GM23338 (cell line): ENCODE measurements at regions not wholly inside any gene's neighbourhood (a gene's known extent, or its start where the extent isn't known, plus 50 kb on each side); places are given as distances from the start of the nearest gene placed in this dataset.

Experiments
- ATAC-seq: fragments of 200-7000 bp; cut with Tn5 transposase; 3 replicates; pipeline ENCODE4 v1.9.1; 2020
- DNase-seq: peaks from one replicate; pipeline ENCODE4 v3.0.0-alpha.2; 2015; ENCODE audit warnings: low spot score
- H2AFZ ChIP-seq: fragments of 200-600 bp; sonication (generic); 2 replicates; pipeline ENCODE4 v1.8.0; 2016; ENCODE audit warnings: antibody characterized with exemption, mild to moderate bottlenecking, moderate library complexity
- H3F3A ChIP-seq: fragments of 200-600 bp; sonication (generic); replicated peaks from 2 replicates; pipeline ENCODE4 v1.8.0; 2017; ENCODE audit warnings: antibody characterized with exemption, mixed run types, low read depth
- H3K27ac ChIP-seq: fragments of 200-600 bp; sonication (generic); 2 replicates; pipeline ENCODE4 v1.6.1; 2016; ENCODE audit warnings: low read depth
- H3K27me3 ChIP-seq: fragments of 200-600 bp; sonication (generic); 2 replicates; pipeline ENCODE4 v1.8.0; 2016; ENCODE audit warnings: mild to moderate bottlenecking, mixed run types, moderate library complexity; ENCODE audit not compliant: insufficient read depth
- H3K36me3 ChIP-seq: fragments of 200-600 bp; sonication (generic); 2 replicates; pipeline ENCODE4 v1.8.0; 2016; ENCODE audit warnings: mild to moderate bottlenecking; ENCODE audit not compliant: insufficient read depth
- H3K4me1 ChIP-seq: fragments of 200-600 bp; sonication (generic); 2 replicates; pipeline ENCODE4 v1.8.0; 2016; ENCODE audit warnings: mild to moderate bottlenecking, moderate library complexity; ENCODE audit not compliant: insufficient read depth
- H3K4me2 ChIP-seq: fragments of 200-600 bp; sonication (generic); 2 replicates; pipeline ENCODE4 v1.7.1; 2017; ENCODE audit warnings: mixed run types
- H3K4me3 ChIP-seq: fragments of 200-600 bp; sonication (generic); 2 replicates; pipeline ENCODE4 v1.6.1; 2016; ENCODE audit warnings: mixed run types
- H3K79me2 ChIP-seq: fragments of 200-600 bp; sonication (generic); replicated peaks from 2 replicates; pipeline ENCODE4 v1.8.0; 2017; ENCODE audit warnings: mild to moderate bottlenecking; ENCODE audit not compliant: insufficient read depth
- H3K9me2 ChIP-seq: fragments of 200-600 bp; sonication (generic); 2 replicates; pipeline ENCODE4 v1.8.0; 2017; ENCODE audit not compliant: insufficient read depth
- H4K20me1 ChIP-seq: fragments of 200-600 bp; sonication (generic); replicated peaks from 2 replicates; pipeline ENCODE4 v1.8.0; 2017; ENCODE audit warnings: mild to moderate bottlenecking; ENCODE audit not compliant: insufficient read depth
- H3K27ac Mint-ChIP-seq: 2 replicates; pipeline ENCODE4 v1.8.0; 2020; ENCODE audit warnings: inconsistent platforms, mild to moderate bottlenecking, moderate library complexity, mixed read lengths
- H3K27me3 Mint-ChIP-seq: 3 replicates; pipeline ENCODE4 v1.8.0; 2022; ENCODE audit warnings: low read depth, mild to moderate bottlenecking, moderate library complexity, mixed read lengths, inconsistent platforms; ENCODE audit not compliant: insufficient read depth, poor library complexity
- H3K36me3 Mint-ChIP-seq: 3 replicates; pipeline ENCODE4 v1.8.0; 2021; ENCODE audit warnings: low read depth, mild to moderate bottlenecking, inconsistent platforms, moderate library complexity, mixed read lengths
- H3K4me1 Mint-ChIP-seq: 3 replicates; pipeline ENCODE4 v1.8.0; 2020; ENCODE audit warnings: mild to moderate bottlenecking, inconsistent platforms, mixed read lengths
- H3K4me3 Mint-ChIP-seq: 3 replicates; pipeline ENCODE4 v1.8.0; 2021; ENCODE audit warnings: moderate library complexity, mild to moderate bottlenecking, inconsistent platforms, mixed read lengths
- H3K9me3 Mint-ChIP-seq: 3 replicates; pipeline ENCODE4 v1.8.0; 2020; ENCODE audit warnings: moderate library complexity, mild to moderate bottlenecking, inconsistent platforms, mixed read lengths
- CREB1 ChIP-seq: fragments of 250-450 bp; sonication (Bioruptor Pico); IDR thresholded peaks from 2 replicates; pipeline ENCODE4 v1.5.0; 2020; ENCODE audit warnings: low read depth, mild to moderate bottlenecking, moderate library complexity
- EZH2 ChIP-seq: fragments of 200-600 bp; sonication (generic); IDR thresholded peaks from one replicate; pipeline ENCODE4 v1.8.0; 2017; ENCODE audit warnings: antibody characterized with exemption, mild to moderate bottlenecking, low read depth; ENCODE audit not compliant: unreplicated experiment
- EZH2phosphoT487 ChIP-seq: fragments of 200-600 bp; sonication (generic); IDR thresholded peaks from one replicate; pipeline ENCODE4 v1.8.1; 2018; ENCODE audit warnings: antibody characterized with exemption; ENCODE audit not compliant: unreplicated experiment
- JUNB ChIP-seq: IDR thresholded peaks from one replicate; pipeline ENCODE4 v1.6.1; 2016; ENCODE audit warnings: antibody characterized with exemption; ENCODE audit not compliant: unreplicated experiment
- NANOG ChIP-seq: IDR thresholded peaks from 2 replicates; pipeline ENCODE4 v1.6.1; 2016; ENCODE audit warnings: antibody characterized with exemption, borderline replicate concordance
- POLR2AphosphoS5 ChIP-seq: IDR thresholded peaks from 2 replicates; pipeline ENCODE4 v1.6.1; 2016; ENCODE audit warnings: antibody characterized with exemption, low read depth
- STAT1 ChIP-seq: IDR thresholded peaks from one replicate; pipeline ENCODE4 v1.6.1; 2016; ENCODE audit warnings: antibody characterized with exemption; ENCODE audit not compliant: unreplicated experiment
- ZNF114 ChIP-seq: fragments of 250-450 bp; sonication (Bioruptor Pico); IDR thresholded peaks from 2 replicates; pipeline ENCODE4 v1.5.0; 2020; ENCODE audit warnings: mild to moderate bottlenecking, moderate library complexity
- ZNF331 ChIP-seq: fragments of 250-450 bp; sonication (Bioruptor Pico); IDR thresholded peaks from 2 replicates; pipeline ENCODE4 v1.5.0; 2020; ENCODE audit warnings: low read depth, mild to moderate bottlenecking, moderate library complexity
- TF ChIP-seq, protein P1 (sequence below): fragments of 250-450 bp; sonication (Bioruptor Pico); IDR thresholded peaks from 2 replicates; pipeline ENCODE4 v1.5.0; 2020; ENCODE audit warnings: mild to moderate bottlenecking, moderate library complexity
- TF ChIP-seq, protein P2 (sequence below): IDR thresholded peaks from one replicate; pipeline ENCODE4 v1.6.1; 2018; ENCODE audit warnings: antibody characterized with exemption; ENCODE audit not compliant: unreplicated experiment
- TF ChIP-seq, protein P3 (sequence below), 2 experiments: fragments of 200-600 bp in 1 of 2; sonication (generic) in 1 of 2; conservative IDR thresholded peaks; 2 replicates each; pipeline versions ENCODE4 v1.5.1 to v1.6.1; 2016 to 2017; ENCODE audit warnings: antibody characterized with exemption in 2 of 2, low read depth in 2 of 2, mild to moderate bottlenecking in 2 of 2, moderate library complexity in 1 of 2
- TF ChIP-seq, protein P4 (sequence below): IDR thresholded peaks from 2 replicates; pipeline ENCODE4 v1.6.1; 2016; ENCODE audit warnings: antibody characterized with exemption

DNA sequence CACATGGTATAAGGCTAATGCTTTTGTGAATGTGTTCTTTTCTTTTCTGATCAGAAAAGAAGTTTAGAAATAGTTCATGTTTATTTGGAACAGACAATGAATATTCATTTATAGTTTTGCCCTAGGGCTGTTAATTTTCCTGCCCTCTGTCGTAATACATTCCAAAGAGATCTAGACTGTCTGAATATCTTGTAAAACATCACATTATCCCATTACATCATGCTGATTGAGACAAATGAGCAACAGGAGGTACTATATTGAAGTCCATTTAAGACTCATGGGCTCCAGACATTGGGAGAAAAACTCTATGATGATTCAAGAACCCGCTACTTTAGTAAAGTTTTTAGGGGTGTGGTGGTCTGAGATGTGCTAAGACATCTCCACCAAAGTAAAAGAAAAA, 121.2 kb upstream of the MAP1B start:
- TF ChIP-seq ZNF331 (CRISPR knock-in tag) = no peak
- TF ChIP-seq, protein P1, sequence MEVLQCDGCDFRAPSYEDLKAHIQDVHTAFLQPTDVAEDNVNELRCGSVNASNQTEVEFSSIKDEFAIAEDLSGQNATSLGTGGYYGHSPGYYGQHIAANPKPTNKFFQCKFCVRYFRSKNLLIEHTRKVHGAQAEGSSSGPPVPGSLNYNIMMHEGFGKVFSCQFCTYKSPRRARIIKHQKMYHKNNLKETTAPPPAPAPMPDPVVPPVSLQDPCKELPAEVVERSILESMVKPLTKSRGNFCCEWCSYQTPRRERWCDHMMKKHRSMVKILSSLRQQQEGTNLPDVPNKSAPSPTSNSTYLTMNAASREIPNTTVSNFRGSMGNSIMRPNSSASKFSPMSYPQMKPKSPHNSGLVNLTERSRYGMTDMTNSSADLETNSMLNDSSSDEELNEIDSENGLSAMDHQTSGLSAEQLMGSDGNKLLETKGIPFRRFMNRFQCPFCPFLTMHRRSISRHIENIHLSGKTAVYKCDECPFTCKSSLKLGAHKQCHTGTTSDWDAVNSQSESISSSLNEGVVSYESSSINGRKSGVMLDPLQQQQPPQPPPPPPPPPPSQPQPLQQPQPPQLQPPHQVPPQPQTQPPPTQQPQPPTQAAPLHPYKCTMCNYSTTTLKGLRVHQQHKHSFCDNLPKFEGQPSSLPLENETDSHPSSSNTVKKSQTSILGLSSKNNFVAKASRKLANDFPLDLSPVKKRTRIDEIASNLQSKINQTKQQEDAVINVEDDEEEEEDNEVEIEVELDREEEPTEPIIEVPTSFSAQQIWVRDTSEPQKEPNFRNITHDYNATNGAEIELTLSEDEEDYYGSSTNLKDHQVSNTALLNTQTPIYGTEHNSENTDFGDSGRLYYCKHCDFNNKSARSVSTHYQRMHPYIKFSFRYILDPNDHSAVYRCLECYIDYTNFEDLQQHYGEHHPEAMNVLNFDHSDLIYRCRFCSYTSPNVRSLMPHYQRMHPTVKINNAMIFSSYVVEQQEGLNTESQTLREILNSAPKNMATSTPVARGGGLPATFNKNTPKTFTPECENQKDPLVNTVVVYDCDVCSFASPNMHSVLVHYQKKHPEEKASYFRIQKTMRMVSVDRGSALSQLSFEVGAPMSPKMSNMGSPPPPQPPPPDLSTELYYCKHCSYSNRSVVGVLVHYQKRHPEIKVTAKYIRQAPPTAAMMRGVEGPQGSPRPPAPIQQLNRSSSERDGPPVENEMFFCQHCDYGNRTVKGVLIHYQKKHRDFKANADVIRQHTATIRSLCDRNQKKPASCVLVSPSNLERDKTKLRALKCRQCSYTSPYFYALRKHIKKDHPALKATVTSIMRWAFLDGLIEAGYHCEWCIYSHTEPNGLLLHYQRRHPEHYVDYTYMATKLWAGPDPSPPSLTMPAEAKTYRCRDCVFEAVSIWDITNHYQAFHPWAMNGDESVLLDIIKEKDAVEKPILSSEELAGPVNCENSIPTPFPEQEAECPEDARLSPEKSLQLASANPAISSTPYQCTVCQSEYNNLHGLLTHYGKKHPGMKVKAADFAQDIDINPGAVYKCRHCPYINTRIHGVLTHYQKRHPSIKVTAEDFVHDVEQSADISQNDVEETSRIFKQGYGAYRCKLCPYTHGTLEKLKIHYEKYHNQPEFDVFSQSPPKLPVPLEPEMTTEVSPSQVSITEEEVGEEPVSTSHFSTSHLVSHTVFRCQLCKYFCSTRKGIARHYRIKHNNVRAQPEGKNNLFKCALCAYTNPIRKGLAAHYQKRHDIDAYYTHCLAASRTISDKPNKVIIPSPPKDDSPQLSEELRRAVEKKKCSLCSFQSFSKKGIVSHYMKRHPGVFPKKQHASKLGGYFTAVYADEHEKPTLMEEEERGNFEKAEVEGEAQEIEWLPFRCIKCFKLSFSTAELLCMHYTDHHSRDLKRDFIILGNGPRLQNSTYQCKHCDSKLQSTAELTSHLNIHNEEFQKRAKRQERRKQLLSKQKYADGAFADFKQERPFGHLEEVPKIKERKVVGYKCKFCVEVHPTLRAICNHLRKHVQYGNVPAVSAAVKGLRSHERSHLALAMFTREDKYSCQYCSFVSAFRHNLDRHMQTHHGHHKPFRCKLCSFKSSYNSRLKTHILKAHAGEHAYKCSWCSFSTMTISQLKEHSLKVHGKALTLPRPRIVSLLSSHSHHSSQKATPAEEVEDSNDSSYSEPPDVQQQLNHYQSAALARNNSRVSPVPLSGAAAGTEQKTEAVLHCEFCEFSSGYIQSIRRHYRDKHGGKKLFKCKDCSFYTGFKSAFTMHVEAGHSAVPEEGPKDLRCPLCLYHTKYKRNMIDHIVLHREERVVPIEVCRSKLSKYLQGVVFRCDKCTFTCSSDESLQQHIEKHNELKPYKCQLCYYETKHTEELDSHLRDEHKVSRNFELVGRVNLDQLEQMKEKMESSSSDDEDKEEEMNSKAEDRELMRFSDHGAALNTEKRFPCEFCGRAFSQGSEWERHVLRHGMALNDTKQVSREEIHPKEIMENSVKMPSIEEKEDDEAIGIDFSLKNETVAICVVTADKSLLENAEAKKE (CRISPR knock-in tag) = no peak
- no peak for TF ChIP-seq EZH2phosphoT487
- TF ChIP-seq POLR2AphosphoS5 = no peak
- TF ChIP-seq, protein P2, sequence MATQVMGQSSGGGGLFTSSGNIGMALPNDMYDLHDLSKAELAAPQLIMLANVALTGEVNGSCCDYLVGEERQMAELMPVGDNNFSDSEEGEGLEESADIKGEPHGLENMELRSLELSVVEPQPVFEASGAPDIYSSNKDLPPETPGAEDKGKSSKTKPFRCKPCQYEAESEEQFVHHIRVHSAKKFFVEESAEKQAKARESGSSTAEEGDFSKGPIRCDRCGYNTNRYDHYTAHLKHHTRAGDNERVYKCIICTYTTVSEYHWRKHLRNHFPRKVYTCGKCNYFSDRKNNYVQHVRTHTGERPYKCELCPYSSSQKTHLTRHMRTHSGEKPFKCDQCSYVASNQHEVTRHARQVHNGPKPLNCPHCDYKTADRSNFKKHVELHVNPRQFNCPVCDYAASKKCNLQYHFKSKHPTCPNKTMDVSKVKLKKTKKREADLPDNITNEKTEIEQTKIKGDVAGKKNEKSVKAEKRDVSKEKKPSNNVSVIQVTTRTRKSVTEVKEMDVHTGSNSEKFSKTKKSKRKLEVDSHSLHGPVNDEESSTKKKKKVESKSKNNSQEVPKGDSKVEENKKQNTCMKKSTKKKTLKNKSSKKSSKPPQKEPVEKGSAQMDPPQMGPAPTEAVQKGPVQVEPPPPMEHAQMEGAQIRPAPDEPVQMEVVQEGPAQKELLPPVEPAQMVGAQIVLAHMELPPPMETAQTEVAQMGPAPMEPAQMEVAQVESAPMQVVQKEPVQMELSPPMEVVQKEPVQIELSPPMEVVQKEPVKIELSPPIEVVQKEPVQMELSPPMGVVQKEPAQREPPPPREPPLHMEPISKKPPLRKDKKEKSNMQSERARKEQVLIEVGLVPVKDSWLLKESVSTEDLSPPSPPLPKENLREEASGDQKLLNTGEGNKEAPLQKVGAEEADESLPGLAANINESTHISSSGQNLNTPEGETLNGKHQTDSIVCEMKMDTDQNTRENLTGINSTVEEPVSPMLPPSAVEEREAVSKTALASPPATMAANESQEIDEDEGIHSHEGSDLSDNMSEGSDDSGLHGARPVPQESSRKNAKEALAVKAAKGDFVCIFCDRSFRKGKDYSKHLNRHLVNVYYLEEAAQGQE = no peak
- TF ChIP-seq, protein P3, sequence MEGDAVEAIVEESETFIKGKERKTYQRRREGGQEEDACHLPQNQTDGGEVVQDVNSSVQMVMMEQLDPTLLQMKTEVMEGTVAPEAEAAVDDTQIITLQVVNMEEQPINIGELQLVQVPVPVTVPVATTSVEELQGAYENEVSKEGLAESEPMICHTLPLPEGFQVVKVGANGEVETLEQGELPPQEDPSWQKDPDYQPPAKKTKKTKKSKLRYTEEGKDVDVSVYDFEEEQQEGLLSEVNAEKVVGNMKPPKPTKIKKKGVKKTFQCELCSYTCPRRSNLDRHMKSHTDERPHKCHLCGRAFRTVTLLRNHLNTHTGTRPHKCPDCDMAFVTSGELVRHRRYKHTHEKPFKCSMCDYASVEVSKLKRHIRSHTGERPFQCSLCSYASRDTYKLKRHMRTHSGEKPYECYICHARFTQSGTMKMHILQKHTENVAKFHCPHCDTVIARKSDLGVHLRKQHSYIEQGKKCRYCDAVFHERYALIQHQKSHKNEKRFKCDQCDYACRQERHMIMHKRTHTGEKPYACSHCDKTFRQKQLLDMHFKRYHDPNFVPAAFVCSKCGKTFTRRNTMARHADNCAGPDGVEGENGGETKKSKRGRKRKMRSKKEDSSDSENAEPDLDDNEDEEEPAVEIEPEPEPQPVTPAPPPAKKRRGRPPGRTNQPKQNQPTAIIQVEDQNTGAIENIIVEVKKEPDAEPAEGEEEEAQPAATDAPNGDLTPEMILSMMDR (conservative IDR thresholded peaks at IDR 0.05; ENCODE audit: low read depth in 2 of 2) = no peak
- no peak for TF ChIP-seq ZNF114 (CRISPR knock-in tag)
- no peak for TF ChIP-seq STAT1
- no peak for TF ChIP-seq JUNB
- TF ChIP-seq, protein P4, sequence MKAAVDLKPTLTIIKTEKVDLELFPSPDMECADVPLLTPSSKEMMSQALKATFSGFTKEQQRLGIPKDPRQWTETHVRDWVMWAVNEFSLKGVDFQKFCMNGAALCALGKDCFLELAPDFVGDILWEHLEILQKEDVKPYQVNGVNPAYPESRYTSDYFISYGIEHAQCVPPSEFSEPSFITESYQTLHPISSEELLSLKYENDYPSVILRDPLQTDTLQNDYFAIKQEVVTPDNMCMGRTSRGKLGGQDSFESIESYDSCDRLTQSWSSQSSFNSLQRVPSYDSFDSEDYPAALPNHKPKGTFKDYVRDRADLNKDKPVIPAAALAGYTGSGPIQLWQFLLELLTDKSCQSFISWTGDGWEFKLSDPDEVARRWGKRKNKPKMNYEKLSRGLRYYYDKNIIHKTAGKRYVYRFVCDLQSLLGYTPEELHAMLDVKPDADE = no peak
- TF ChIP-seq NANOG = no peak
- TF ChIP-seq CREB1 = no peak
- no peak for TF ChIP-seq EZH2
- Mint-ChIP-seq H3K9me3 (peaks cover 19% of the 10 kb centered on the region; the same call in 2 of the 3 replicates), H3K4me3 (no peak overlapping the region), H3K36me3 (peaks cover 3% of the 10 kb centered on the region; the same call in 1 of the 3 replicates), H3K27me3 (no peaks in the 10 kb centered on the region), H3K4me1 (no peaks in the 10 kb centered on the region), H3K27ac (no peak overlapping the region)
- no peaks in the 10 kb centered on the region for H3K27me3 ChIP-seq
- ATAC-seq (no peak), DNase-seq (no peak)
- no peaks in the 10 kb centered on the region for H4K20me1 ChIP-seq
- H3K9me2 ChIP-seq = no peaks in the 10 kb centered on the region
- H3F3A ChIP-seq = no peaks in the 10 kb centered on the region
- H2AFZ ChIP-seq = no peak overlapping the region
- no peak overlapping the region for H3K4me3 ChIP-seq
- H3K79me2 ChIP-seq = no peaks in the 10 kb centered on the region
- no peaks in the 10 kb centered on the region for H3K36me3 ChIP-seq
- H3K4me2 ChIP-seq = no peak overlapping the region
- no peak overlapping the region for H3K27ac ChIP-seq
- H3K4me1 ChIP-seq = no peaks in the 10 kb centered on the region
